Ovary (tissue), 3 donors: ENCODE measurements at regions not wholly inside any gene's neighbourhood (a gene's known extent, or its start where the extent isn't known, plus 50 kb on each side); places are given as distances from the start of the nearest gene placed in this dataset.

ENCODE experiments used
- CTCF ChIP-seq, 3 donors: fragments of 450-650 bp in 2 of 3; fragments of 200-600 bp in 1 of 3; IDR thresholded peaks; one replicate each; pipeline versions ENCODE4 v1.5.1 to v1.8.0; 2016 to 2022; ENCODE audit warnings: antibody characterized with exemption in 3 of 3, mild to moderate bottlenecking in 1 of 3
- EP300 ChIP-seq: sonication (generic); formaldehyde crosslinking; IDR thresholded peaks from one replicate; pipeline ENCODE4 v1.6.1; 2017; ENCODE audit warnings: antibody characterized with exemption
- POLR2A ChIP-seq: fragments of 450-650 bp; IDR thresholded peaks from one replicate; pipeline ENCODE4 v1.6.1; 2017; ENCODE audit warnings: antibody characterized with exemption, mild to moderate bottlenecking, moderate library complexity
- donor health status: DM: no; HTN: no; CAD: no.

- TF ChIP-seq POLR2A (no peak), CTCF (IDR thresholded peaks at IDR 0.05) (no peak), EP300 (no peak)
Observed at GRCh38 chr3:117358717-117359314, 649.2 kb downstream of the TUSC7 start.
